H1 (cell line): ENCODE measurements at regions not wholly inside any gene's neighbourhood (a gene's known extent, or its start where the extent isn't known, plus 50 kb on each side); places are given as distances from the start of the nearest gene placed in this dataset.

Experiments used
- CTCF ChIA-PET: fragments of 300-600 bp; sonication (Branson Sonifier 250); formaldehyde crosslinking; loops from one replicate; lab custom pipeline; 2021; ENCODE audit not compliant: partially characterized antibody; lab: Charles Lee
- POLR2A ChIA-PET: fragments of 300-600 bp; sonication (Branson Sonifier 250); formaldehyde crosslinking; loops from one replicate; lab custom pipeline; 2021; ENCODE audit warnings: inconsistent platforms; ENCODE audit not compliant: partially characterized antibody; lab: Charles Lee
- DNase-seq, 2 experiments: peaks; one replicate each; pipeline versions ENCODE4 v3.0.0 to v3.0.0-alpha.2; 2010 to 2022; ENCODE audit warnings: low spot score in 2 of 2, low read depth in 1 of 2, mixed read lengths in 1 of 2
- FAIRE-seq: peaks from 2 replicates; lab custom pipeline; 2011; peaks lifted over from hg19 to GRCh38; lab: Jason Lieb, UNC
- H2AFZ ChIP-seq: 2 replicates; pipeline ENCODE4 v1.8.1; 2012; ENCODE audit warnings: low read length, inconsistent platforms
- H2AK5ac ChIP-seq: 2 replicates; pipeline ENCODE4 v1.6.1; 2013; ENCODE audit warnings: low read depth, low read length
- H2BK120ac ChIP-seq: replicated peaks from 2 replicates; pipeline ENCODE3; 2013; ENCODE audit warnings: low read depth, low read length, inconsistent platforms
- H2BK12ac ChIP-seq: 2 replicates; pipeline ENCODE4 v1.6.1; 2013; ENCODE audit warnings: low read depth, low read length
- H2BK15ac ChIP-seq: 2 replicates; pipeline ENCODE4 v1.6.1; 2013; ENCODE audit warnings: low read length
- H2BK20ac ChIP-seq: 2 replicates; pipeline ENCODE4 v1.6.1; 2013; ENCODE audit warnings: low read length
- H2BK5ac ChIP-seq: 2 replicates; pipeline ENCODE4 v1.6.1; 2013; ENCODE audit warnings: low read depth, low read length
- H3K14ac ChIP-seq: 2 replicates; pipeline ENCODE4 v1.6.1; 2013; ENCODE audit warnings: inconsistent platforms; ENCODE audit not compliant: insufficient read length
- H3K18ac ChIP-seq: 2 replicates; pipeline ENCODE4 v1.6.1; 2013; ENCODE audit warnings: low read length; ENCODE audit errors: extremely low read depth
- H3K23ac ChIP-seq: 2 replicates; pipeline ENCODE4 v1.6.1; 2013; ENCODE audit warnings: inconsistent platforms; ENCODE audit not compliant: insufficient read length
- H3K23me2 ChIP-seq: 2 replicates; pipeline ENCODE4 v1.6.1; 2013; ENCODE audit warnings: low read depth, low read length
- H3K27ac ChIP-seq: 2 replicates; pipeline ENCODE4 v1.6.1; 2011; ENCODE audit warnings: low read depth, low read length, inconsistent platforms
- H3K27me3 ChIP-seq, 4 experiments: replicated peaks in 1 of 4; 1 replicate in 1 of 4; 2 replicates in 3 of 4; pipeline versions ENCODE4 v1.6.1 to v1.8.1; 2011 to 2013; ENCODE audit warnings: low read length in 3 of 4, mild to moderate bottlenecking in 3 of 4, inconsistent platforms in 2 of 4, mixed read lengths in 2 of 4, moderate library complexity in 1 of 4; ENCODE audit not compliant: control insufficient read depth in 3 of 4, insufficient read depth in 3 of 4; ENCODE audit errors: extremely low read depth in 1 of 4
- H3K36me3 ChIP-seq, 4 experiments: 2 replicates each; pipeline versions ENCODE4 v1.6.1 to v1.8.1; 2011 to 2013; ENCODE audit warnings: mild to moderate bottlenecking in 4 of 4, low read length in 3 of 4, moderate library complexity in 2 of 4, control low read depth in 1 of 4, inconsistent platforms in 1 of 4; ENCODE audit not compliant: insufficient read depth in 4 of 4, control insufficient read depth in 2 of 4
- H3K4ac ChIP-seq: replicated peaks from 2 replicates; pipeline ENCODE3; 2013; ENCODE audit warnings: low read length, low read depth, mixed read lengths, inconsistent platforms; ENCODE audit not compliant: insufficient read length
- H3K4me1 ChIP-seq, 4 experiments: replicated peaks in 1 of 4; 1 replicate in 1 of 4; 2 replicates in 3 of 4; pipeline versions ENCODE4 v1.6.1 to v1.8.1; 2011 to 2013; ENCODE audit warnings: low read length in 3 of 4, inconsistent platforms in 2 of 4, mixed read lengths in 1 of 4; ENCODE audit not compliant: insufficient read depth in 4 of 4, control insufficient read depth in 3 of 4
- H3K4me2 ChIP-seq, 2 experiments: 2 replicates each; pipeline versions ENCODE4 v1.6.1 to v1.8.1; 2011 to 2013; ENCODE audit warnings: low read depth in 2 of 2, low read length in 2 of 2, control low read depth in 1 of 2, inconsistent platforms in 1 of 2, mild to moderate bottlenecking in 1 of 2; ENCODE audit not compliant: insufficient read depth in 1 of 2
- H3K4me3 ChIP-seq, 4 experiments: fragments of 200-600, 300-600 bp in 1 of 4; sonication (generic), shearing (Covaris generic), sonication (Bioruptor Twin) in 1 of 4; 2 replicates each; pipeline versions ENCODE4 v1.5.1 to v1.8.1; 2011 to 2016; ENCODE audit warnings: low read length in 4 of 4, low read depth in 3 of 4, control low read depth in 2 of 4, inconsistent platforms in 2 of 4, mild to moderate bottlenecking in 2 of 4, mixed read lengths in 1 of 4, moderate library complexity in 1 of 4; ENCODE audit not compliant: insufficient read depth in 2 of 4; ENCODE audit errors: extremely low read depth in 1 of 4
- H3K56ac ChIP-seq: replicated peaks from 2 replicates; pipeline ENCODE3; 2013; ENCODE audit warnings: low read depth, mild to moderate bottlenecking, mixed read lengths, low read length, inconsistent platforms; ENCODE audit not compliant: insufficient read length
- H3K79me1 ChIP-seq: 2 replicates; pipeline ENCODE4 v1.6.1; 2013; ENCODE audit warnings: low read depth, low read length, control low read depth
- H3K79me2 ChIP-seq, 2 experiments: 2 replicates each; pipeline versions ENCODE4 v1.6.1 to v1.8.1; 2012 to 2013; ENCODE audit warnings: low read length in 2 of 2, mild to moderate bottlenecking in 2 of 2, inconsistent platforms in 1 of 2; ENCODE audit not compliant: insufficient read depth in 2 of 2, control insufficient read depth in 1 of 2
- H3K9ac ChIP-seq, 4 experiments: replicated peaks in 1 of 4; 1 replicate in 1 of 4; 2 replicates in 3 of 4; pipeline versions ENCODE4 v1.6.1 to v1.8.1; 2011 to 2013; ENCODE audit warnings: low read depth in 3 of 4, low read length in 3 of 4, control low read depth in 2 of 4, mild to moderate bottlenecking in 2 of 4, moderate library complexity in 2 of 4, inconsistent platforms in 1 of 4; ENCODE audit errors: extremely low read depth in 1 of 4
- H3K9me3 ChIP-seq, 2 experiments: 2 replicates each; pipeline versions ENCODE4 v1.6.1 to v1.8.1; 2012 to 2013; ENCODE audit warnings: mild to moderate bottlenecking in 2 of 2, moderate library complexity in 2 of 2, control low read depth in 1 of 2, inconsistent platforms in 1 of 2, low read depth in 1 of 2, low read length in 1 of 2, mixed read lengths in 1 of 2; ENCODE audit not compliant: insufficient read depth in 2 of 2
- H4K20me1 ChIP-seq, 2 experiments: replicated peaks in 1 of 2; 2 replicates each; pipeline versions ENCODE3 to v1.8.1; 2011 to 2013; ENCODE audit warnings: inconsistent platforms in 2 of 2, low read length in 2 of 2, mild to moderate bottlenecking in 1 of 2; ENCODE audit not compliant: insufficient read depth in 2 of 2, control insufficient read depth in 1 of 2
- H4K5ac ChIP-seq: 2 replicates; pipeline ENCODE4 v1.6.1; 2013; ENCODE audit warnings: low read length, low read depth, mixed read lengths, inconsistent platforms; ENCODE audit not compliant: insufficient read length
- H4K8ac ChIP-seq: 2 replicates; pipeline ENCODE4 v1.8.0; 2013; ENCODE audit warnings: mild to moderate bottlenecking, moderate library complexity, low read length, inconsistent platforms; ENCODE audit not compliant: insufficient read depth; ENCODE audit errors: extremely low read depth
- H4K91ac ChIP-seq: replicated peaks from 2 replicates; pipeline ENCODE3; 2013; ENCODE audit warnings: low read length, mixed read lengths, inconsistent platforms; ENCODE audit not compliant: insufficient read length
- ATF2 ChIP-seq: IDR thresholded peaks from 2 replicates; pipeline ENCODE4 v1.6.1; 2012; ENCODE audit warnings: low read length, inconsistent platforms
- ATF3 ChIP-seq: IDR thresholded peaks from 2 replicates; pipeline ENCODE4 v1.6.1; 2011; ENCODE audit warnings: low read depth, mild to moderate bottlenecking, low read length; ENCODE audit not compliant: insufficient read depth
- GTF2F1 ChIP-seq: IDR thresholded peaks from 2 replicates; pipeline ENCODE4 v1.6.1; 2012; ENCODE audit warnings: low read depth, low read length, improper control_type of control experiment, borderline replicate concordance
- RAD21 ChIP-seq, 2 experiments: IDR thresholded peaks in 1 of 2; conservative IDR thresholded peaks in 1 of 2; 2 replicates each; pipeline ENCODE4 v1.6.1; 2011; ENCODE audit warnings: low read depth in 2 of 2, low read length in 2 of 2, improper control_type of control experiment in 1 of 2, inconsistent platforms in 1 of 2, mild to moderate bottlenecking in 1 of 2, moderate library complexity in 1 of 2
- RXRA ChIP-seq: IDR thresholded peaks from 2 replicates; pipeline ENCODE4 v1.6.1; 2011; ENCODE audit warnings: low read depth, mild to moderate bottlenecking, low read length, moderate library complexity; ENCODE audit not compliant: insufficient read depth
- SIRT6 ChIP-seq: IDR thresholded peaks from one replicate; pipeline ENCODE4 v1.7.1; 2012; ENCODE audit warnings: low read length, inconsistent platforms
- SRF ChIP-seq: IDR thresholded peaks from 2 replicates; pipeline ENCODE4 v1.6.1; 2011; ENCODE audit warnings: mild to moderate bottlenecking, low read depth, low read length, moderate library complexity
- SUZ12 ChIP-seq: fragments of 200-600 bp; sonication (generic); IDR thresholded peaks from 2 replicates; pipeline ENCODE4 v1.6.1; 2012; ENCODE audit warnings: mild to moderate bottlenecking, inconsistent platforms, low read length, moderate library complexity, mixed read lengths
- ZNF274 ChIP-seq: IDR thresholded peaks from 2 replicates; pipeline ENCODE4 v1.7.0; 2012; ENCODE audit warnings: low read length, borderline replicate concordance; ENCODE audit errors: extremely low read depth
- WGBS, 2 experiments: shearing (Covaris generic) in 1 of 2; methylation state at CpG; one replicate each; pipeline versions ENCODE4 v1.1.6 to v1.1.7; 2013 to 2015; ENCODE audit warnings: low lambda C conversion rate in 2 of 2, mixed read lengths in 2 of 2, inconsistent platforms in 1 of 2, low coverage in 1 of 2, missing lambda C conversion rate in 1 of 2; ENCODE audit not compliant: insufficient replicate concordance in 2 of 2, insufficient coverage in 1 of 2, insufficient read length in 1 of 2; ENCODE audit errors: extremely low coverage in 1 of 2, missing lambda C conversion rate in 1 of 2; 5-methylcytosine and 5-hydroxymethylcytosine counted together
- TF ChIP-seq, protein P1 (sequence below): IDR thresholded peaks from 2 replicates; pipeline ENCODE4 v1.6.1; 2012; ENCODE audit warnings: inconsistent platforms

DNA sequence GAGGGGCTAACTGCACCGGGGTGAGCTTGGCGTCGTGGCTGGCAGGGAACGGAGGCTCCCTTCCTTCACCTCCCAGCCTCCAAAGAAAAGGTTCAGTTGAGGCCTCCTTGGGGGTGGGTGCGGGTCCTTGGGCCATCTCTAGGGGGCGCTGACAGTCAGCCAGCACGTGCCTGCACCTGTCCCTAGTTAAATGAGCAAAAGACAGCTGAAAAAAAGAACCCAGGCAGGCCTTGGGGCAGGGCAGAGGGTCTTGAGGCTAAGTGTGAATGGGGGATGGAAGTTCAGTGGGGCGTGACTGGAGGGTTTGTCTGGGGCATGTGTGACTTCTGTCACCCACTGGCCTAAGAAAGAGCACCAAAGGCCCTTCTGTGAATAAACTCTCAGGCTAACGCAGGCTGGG, 56.4 kb downstream of the ZFP36L2 start:
- Histone ChIP-seq H3K23ac (no peak overlapping the region), H2BK15ac (no peak overlapping the region; the same call in 1 of the 2 replicates), H2BK20ac (peak overlapping the region; percentile 100; the same call in 1 of the 2 replicates), H3K27me3 (no peaks in the 10 kb centered on the region), H4K5ac (no peak overlapping the region), H2AFZ (no peak overlapping the region), H3K4ac (no peak overlapping the region), H2BK5ac (no peak overlapping the region; the same call in 1 of the 2 replicates), H3K79me1 (no peaks in the 10 kb centered on the region), H3K36me3 (no peaks in the 10 kb centered on the region), H3K4me1 (peaks cover 0 to 15% (median 2%) of the 10 kb centered on the region in 4 experiments; a peak in 6 of 7 replicates), H4K20me1 (no peaks in the 10 kb centered on the region), H3K56ac (no peak overlapping the region), H2BK12ac (peak overlapping the region; percentile 95; the same call in 1 of the 2 replicates), H2AK5ac (no peak overlapping the region), H3K27ac (no peak overlapping the region), H3K23me2 (no peaks in the 10 kb centered on the region), H3K9me3 (peaks cover 12 to 15% of the 10 kb centered on the region in 2 experiments), H3K14ac (no peak overlapping the region), H4K91ac (peak overlapping the region; percentile 45), H4K8ac (no peak overlapping the region), H3K4me3 (no peak overlapping the region), H3K18ac (peak overlapping the region; percentile 53; the same call in 1 of the 2 replicates), H3K4me2 (no peak overlapping the region), H2BK120ac (no peak overlapping the region), H3K79me2 (no peaks in the 10 kb centered on the region), H3K9ac (no peak overlapping the region)
- WGBS, 2 experiments = 56% methylated on average over 9 of the region's 9 CpGs; no CpG with 5 or more reads in 1 of the 2 experiments
- DNase-seq (peak in 1 of 2 experiments; percentile 88), FAIRE-seq (no peak)
- POLR2A ChIA-PET = interaction anchor here (0.9 to 4.3 kb wide), 4 partner anchors 9 to 57 kb away, joined by 3 to 20 read pairs (median 7); partner anchors contain the start of gene ZFP36L2
- CTCF ChIA-PET = interaction anchor here (0.5 to 8.7 kb wide), 41 partner anchors 8 to 1137 kb away, joined by 3 to 85 read pairs (median 5); no protein-coding TSS in a partner anchor
- no peak for TF ChIP-seq GTF2F1
- no peak for TF ChIP-seq ZNF274
- no peak for TF ChIP-seq RXRA
- no peak for TF ChIP-seq SIRT6
- TF ChIP-seq, protein P1, sequence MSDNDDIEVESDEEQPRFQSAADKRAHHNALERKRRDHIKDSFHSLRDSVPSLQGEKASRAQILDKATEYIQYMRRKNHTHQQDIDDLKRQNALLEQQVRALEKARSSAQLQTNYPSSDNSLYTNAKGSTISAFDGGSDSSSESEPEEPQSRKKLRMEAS = peak; percentile 98
- peak; percentile 71 to 82 for TF ChIP-seq RAD21 (IDR thresholded peaks at IDR 0.05 in 1 of 2, conservative IDR thresholded peaks at IDR 0.05 in 1 of 2; ENCODE audit: low read depth in 2 of 2, low read length in 2 of 2)
- TF ChIP-seq ATF2 = no peak
- no peak for TF ChIP-seq SUZ12
- 0 out of 2 replicates have a peak, but pooled peaks have one; percentile 62 for TF ChIP-seq ATF3
- TF ChIP-seq SRF = no peak
